ENCODE measurements at regions not wholly inside any gene's neighbourhood (a gene's known extent, or its start where the extent isn't known, plus 50 kb on each side); places are given as distances from the start of the nearest gene placed in this dataset.

DNA sequence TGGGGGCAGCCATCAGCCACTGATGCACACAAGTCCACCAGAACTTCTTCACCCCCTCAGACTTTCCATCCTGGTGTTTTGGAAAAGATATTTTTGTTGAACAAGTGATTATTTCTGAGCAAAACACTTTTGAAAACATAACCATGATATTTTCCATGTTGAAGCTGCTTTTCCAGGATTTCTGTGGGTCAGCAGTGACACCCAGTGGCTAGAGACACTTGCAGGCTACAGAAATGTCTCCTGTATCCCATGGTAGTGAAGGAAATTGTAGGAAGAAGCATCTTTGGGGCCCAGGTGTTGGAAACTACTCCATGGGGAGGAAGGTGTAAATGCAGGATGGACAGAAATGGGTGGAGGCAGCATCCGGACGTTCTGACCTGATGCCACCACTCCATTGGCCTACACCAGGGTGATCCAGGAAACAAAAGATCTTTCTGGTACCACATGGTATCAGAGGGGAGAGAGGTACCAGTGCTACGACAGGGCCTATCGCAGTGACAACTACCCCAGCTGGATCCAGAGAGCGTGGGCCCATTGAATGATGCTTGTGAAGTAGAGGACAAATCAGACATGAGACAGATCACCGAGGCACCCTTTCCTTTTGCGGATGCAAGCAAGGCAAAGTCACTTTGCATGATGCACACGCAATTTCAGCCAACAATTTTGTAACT, 111.7 kb upstream of the COBL start:
- Histone ChIP-seq H2AK5ac (ENCODE audit: low read depth, low read length) (no peak overlapping the region), H3K4me3 (ENCODE audit: insufficient read depth, low read depth, low read length) (no peak overlapping the region), H3K18ac (ENCODE audit: low read depth, low read length) (no peak overlapping the region), H3K36me3 (ENCODE audit: control insufficient read depth, insufficient read depth, low read length) (no peaks in the 10 kb centered on the region), H3K4me2 (ENCODE audit: low read depth, low read length) (no peak overlapping the region), H3K27ac (ENCODE audit: insufficient read depth, low read length) (no peak overlapping the region), H3K23ac (ENCODE audit: low read depth, low read length) (no peak overlapping the region), H4K20me1 (ENCODE audit: insufficient read depth, low read length) (no peaks in the 10 kb centered on the region), H2AK9ac (replicated peaks; ENCODE audit: low read depth, low read length, poor library complexity) (no peak overlapping the region), H3K79me1 (ENCODE audit: low read depth in 1 of 2, low read length in 2 of 2) (no peaks in the 10 kb centered on the region), H2BK15ac (ENCODE audit: low read depth, low read length) (no peak overlapping the region), H4K91ac (ENCODE audit: insufficient read depth, low read depth, low read length) (no peak overlapping the region), H4K5ac (ENCODE audit: low read depth, low read length) (no peak overlapping the region), H3K14ac (replicated peaks; ENCODE audit: low read depth, low read length) (no peak overlapping the region), H2BK120ac (ENCODE audit: low read depth, low read length) (no peak overlapping the region), H3K27me3 (ENCODE audit: control insufficient read depth, insufficient read depth, low read length) (no peaks in the 10 kb centered on the region), H2AFZ (replicated peaks; ENCODE audit: low read length, poor library complexity) (no peak overlapping the region), H4K8ac (ENCODE audit: low read depth in 2 of 2, low read length in 2 of 2) (no peak overlapping the region), H3K56ac (ENCODE audit: extremely low read depth, insufficient read depth, low read length) (no peak overlapping the region), H3K9ac (ENCODE audit: low read depth, low read length) (no peak overlapping the region), H2BK20ac (ENCODE audit: low read depth, low read length) (no peak overlapping the region), H3K9me1 (ENCODE audit: insufficient read depth, low read length) (no peaks in the 10 kb centered on the region), H2BK5ac (ENCODE audit: low read depth, low read length, poor library complexity, severe bottlenecking) (no peak overlapping the region), H3K4ac (ENCODE audit: low read depth, low read length) (no peak overlapping the region), H3K9me3 (ENCODE audit: control insufficient read depth, insufficient read depth, low read length) (peaks cover 1% of the 10 kb centered on the region; the same call in 1 of the 2 replicates), H3K4me1 (ENCODE audit: control insufficient read depth, insufficient read depth, low read length) (no peaks in the 10 kb centered on the region)
- intact Hi-C loops (cut with micrococcal nuclease) = no loop called here
- BruUV-seq (replicated peaks) = no TSS peak
- ATAC-seq (ENCODE audit: low read depth) = no peak
- dilution Hi-C loops (cut with HindIII; ENCODE audit: low sequenced_read_pairs, unreplicated experiment) = no loop called here
- DNase-seq = no peak
- ChIA-PET POLR2A (ENCODE audit: unreplicated experiment) (no interaction called here), CTCF (no interaction called here)
- WGBS, 2 experiments (ENCODE audit: extremely low coverage in 2 of 2, insufficient read length in 1 of 2) = no CpG with 5 or more reads among the region's 8 CpGs
- no peak for TF ChIP-seq FOS (IDR thresholded peaks at IDR 0.05; ENCODE audit: low read depth, low read length)
- TF ChIP-seq, protein P1, sequence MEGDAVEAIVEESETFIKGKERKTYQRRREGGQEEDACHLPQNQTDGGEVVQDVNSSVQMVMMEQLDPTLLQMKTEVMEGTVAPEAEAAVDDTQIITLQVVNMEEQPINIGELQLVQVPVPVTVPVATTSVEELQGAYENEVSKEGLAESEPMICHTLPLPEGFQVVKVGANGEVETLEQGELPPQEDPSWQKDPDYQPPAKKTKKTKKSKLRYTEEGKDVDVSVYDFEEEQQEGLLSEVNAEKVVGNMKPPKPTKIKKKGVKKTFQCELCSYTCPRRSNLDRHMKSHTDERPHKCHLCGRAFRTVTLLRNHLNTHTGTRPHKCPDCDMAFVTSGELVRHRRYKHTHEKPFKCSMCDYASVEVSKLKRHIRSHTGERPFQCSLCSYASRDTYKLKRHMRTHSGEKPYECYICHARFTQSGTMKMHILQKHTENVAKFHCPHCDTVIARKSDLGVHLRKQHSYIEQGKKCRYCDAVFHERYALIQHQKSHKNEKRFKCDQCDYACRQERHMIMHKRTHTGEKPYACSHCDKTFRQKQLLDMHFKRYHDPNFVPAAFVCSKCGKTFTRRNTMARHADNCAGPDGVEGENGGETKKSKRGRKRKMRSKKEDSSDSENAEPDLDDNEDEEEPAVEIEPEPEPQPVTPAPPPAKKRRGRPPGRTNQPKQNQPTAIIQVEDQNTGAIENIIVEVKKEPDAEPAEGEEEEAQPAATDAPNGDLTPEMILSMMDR (conservative IDR thresholded peaks at IDR 0.05; ENCODE audit: low read depth, low read length) = 0 out of 2 replicates have a peak, but pooled peaks have one; percentile 6
- in situ Hi-C loops (cut with MboI; ENCODE audit: low sequenced_read_pairs) = no loop called here
